Lung (tissue), 11 donors: ENCODE measurements at regions not wholly inside any gene's neighbourhood (a gene's known extent, or its start where the extent isn't known, plus 50 kb on each side); places are given as distances from the start of the nearest gene placed in this dataset.
A peak's percentile ranks its signal among the peaks of the same experiment; 100 is the strongest.

ENCODE experiments used
- ATAC-seq: fragments of 200-7000 bp; cut with Tn5 transposase; one replicate; pipeline ENCODE4 v1.9.1; 2020; ENCODE audit warnings: moderate number of reproducible peaks; ENCODE audit not compliant: insufficient read depth, low FRiP score
- DNase-seq, 3 donors: peaks; one replicate each; pipeline ENCODE4 v3.0.0-alpha.2; 2013 to 2017
- H3K27ac ChIP-seq, 2 donors: one replicate each; pipeline ENCODE4 v1.5.1; 2013; ENCODE audit warnings: mild to moderate bottlenecking in 2 of 2, moderate library complexity in 2 of 2, control low read depth in 1 of 2, inconsistent platforms in 1 of 2, low read depth in 1 of 2, low read length in 1 of 2
- H3K27me3 ChIP-seq, 3 donors: one replicate each; pipeline ENCODE4 v1.5.1; 2013; ENCODE audit warnings: low read length in 2 of 3; ENCODE audit not compliant: control insufficient read depth in 3 of 3, insufficient read depth in 3 of 3
- H3K36me3 ChIP-seq, 4 donors: one replicate each; pipeline ENCODE4 v1.5.1; 2013; ENCODE audit warnings: low read length in 4 of 4, mild to moderate bottlenecking in 1 of 4, moderate library complexity in 1 of 4; ENCODE audit not compliant: control insufficient read depth in 4 of 4, insufficient read depth in 4 of 4
- H3K4me1 ChIP-seq, 5 donors: one replicate each; pipeline ENCODE4 v1.5.1; 2013; ENCODE audit warnings: low read length in 5 of 5, mild to moderate bottlenecking in 2 of 5, moderate library complexity in 1 of 5; ENCODE audit not compliant: control insufficient read depth in 5 of 5, insufficient read depth in 5 of 5
- H3K4me3 ChIP-seq: one replicate; pipeline ENCODE4 v1.5.1; 2013; ENCODE audit warnings: mild to moderate bottlenecking, control low read depth, moderate library complexity
- H3K9ac ChIP-seq, 2 donors: one replicate each; pipeline ENCODE4 v1.5.1; 2013; ENCODE audit warnings: low read length in 2 of 2, control low read depth in 1 of 2; ENCODE audit not compliant: insufficient read depth in 1 of 2
- H3K9me3 ChIP-seq, 4 donors: one replicate each; pipeline ENCODE4 v1.5.1; 2013; ENCODE audit warnings: low read length in 3 of 4, mild to moderate bottlenecking in 1 of 4, moderate library complexity in 1 of 4; ENCODE audit not compliant: control insufficient read depth in 4 of 4, insufficient read depth in 3 of 4
- CTCF ChIP-seq: IDR thresholded peaks from 2 replicates; pipeline ENCODE4 v1.5.1; 2012; ENCODE audit warnings: mild to moderate bottlenecking; ENCODE audit errors: control extremely low read depth, extremely low read depth
- WGBS, 2 donors: extraction: QIAGEN DNeasy Blood & Tissue Kit; methylation state at CpG; one replicate each; pipeline ENCODE4 v1.1.7; 2013; 5-methylcytosine and 5-hydroxymethylcytosine counted together
- donor health status: control.
- donor health status: control.
- donor health status: Bipolar disorder and iron deficiency.
- donor health status: healthy.
- donor health status: DM: yes; HTN: yes; CAD: no.

GRCh38 chr1:9441451-9442133 is 97.7 kb upstream of the SLC25A33 start:
- Histone ChIP-seq H3K27me3 (no peaks in the 10 kb centered on the region), H3K36me3 (no peaks in the 10 kb centered on the region), H3K27ac (peak overlapping the region; percentile 17 to 47), H3K4me1 (peaks cover 0 to 42% (median 25%) of the 10 kb centered on the region in 5 donors), H3K4me3 (no peak overlapping the region), H3K9me3 (no peaks in the 10 kb centered on the region), H3K9ac (peak overlapping the region in 1 of 2 donors; percentile 37)
- DNase-seq (peak; percentile 55 to 74 (median 69)), ATAC-seq (no peak)
- 55 to 76% methylated on average over 20 of the region's 20 CpGs for WGBS, 2 donors
- no peak for TF ChIP-seq CTCF

- peak overlapping the region in 1 of 2 donors; percentile 18 for H3K27ac ChIP-seq
- H3K4me3 ChIP-seq = no peak overlapping the region
- DNase-seq (peak in 2 of 3 donors; percentile 46 to 48), ATAC-seq (no peak)
- no peaks in the 10 kb centered on the region for H3K36me3 ChIP-seq
- no peaks in the 10 kb centered on the region for H3K9me3 ChIP-seq
- H3K27me3 ChIP-seq = no peaks in the 10 kb centered on the region
- peaks cover 0 to 42% (median 24%) of the 10 kb centered on the region in 5 donors for H3K4me1 ChIP-seq
- H3K9ac ChIP-seq = no peak overlapping the region
- TF ChIP-seq CTCF = no peak
- 68 to 87% methylated on average over 8 of the region's 8 CpGs for WGBS, 2 donors
Observed at GRCh38 chr1:9442278-9442846, 96.9 kb upstream of the SLC25A33 start.

GRCh38 chr1:9442986-9443385 is 96.3 kb upstream of the SLC25A33 start:
- no peak for TF ChIP-seq CTCF
- Histone ChIP-seq H3K4me3 (no peak overlapping the region), H3K9ac (no peak overlapping the region), H3K36me3 (no peaks in the 10 kb centered on the region), H3K9me3 (no peaks in the 10 kb centered on the region), H3K27ac (peak overlapping the region in 1 of 2 donors; percentile 40), H3K4me1 (peaks cover 0 to 35% (median 17%) of the 10 kb centered on the region in 5 donors), H3K27me3 (no peaks in the 10 kb centered on the region)
- 89 to 94% methylated on average over 3 of the region's 3 CpGs for WGBS, 2 donors
- DNase-seq (no peak), ATAC-seq (no peak)
